Choroid plexus epithelial cell (primary cell): ENCODE measurements at regions not wholly inside any gene's neighbourhood (a gene's known extent, or its start where the extent isn't known, plus 50 kb on each side); places are given as distances from the start of the nearest gene placed in this dataset.

Source experiments
- DNase-seq: peaks from one replicate; pipeline ENCODE4 v3.0.0-alpha.2; 2010; ENCODE audit warnings: low read depth
- H3K4me3 ChIP-seq: 2 replicates; pipeline ENCODE4 v1.5.1; 2011; ENCODE audit warnings: low read depth, mild to moderate bottlenecking, control low read depth, low read length, moderate library complexity
- TF ChIP-seq, protein P1 (sequence below): conservative IDR thresholded peaks from 2 replicates; pipeline ENCODE4 v1.5.1; 2011; ENCODE audit warnings: low read depth, mild to moderate bottlenecking, control low read depth, inconsistent platforms, low read length, moderate library complexity

DNA sequence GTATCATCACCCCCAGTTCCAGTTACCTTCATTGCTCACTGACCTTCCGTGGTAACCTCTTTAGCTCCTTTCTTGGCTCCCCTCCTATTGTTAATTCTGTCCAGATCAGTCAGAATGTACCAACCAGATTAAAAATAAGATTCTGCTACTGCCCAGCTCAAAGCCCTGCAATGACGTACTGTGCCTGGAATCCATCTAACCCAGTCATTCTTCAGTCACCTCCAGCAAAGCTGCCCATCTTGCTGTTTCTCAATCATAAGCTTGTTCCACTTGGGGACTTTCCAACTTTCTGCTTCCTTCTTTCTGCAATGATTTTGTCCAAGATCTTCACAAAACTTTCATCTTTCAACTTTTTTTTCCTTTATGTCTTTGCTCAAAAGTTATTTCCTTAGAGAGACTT is 512.0 kb upstream of the ZNF385D start:
- H3K4me3 ChIP-seq, result no peak overlapping the region
- DNase-seq, result peak; percentile 82
- TF ChIP-seq, protein P1, sequence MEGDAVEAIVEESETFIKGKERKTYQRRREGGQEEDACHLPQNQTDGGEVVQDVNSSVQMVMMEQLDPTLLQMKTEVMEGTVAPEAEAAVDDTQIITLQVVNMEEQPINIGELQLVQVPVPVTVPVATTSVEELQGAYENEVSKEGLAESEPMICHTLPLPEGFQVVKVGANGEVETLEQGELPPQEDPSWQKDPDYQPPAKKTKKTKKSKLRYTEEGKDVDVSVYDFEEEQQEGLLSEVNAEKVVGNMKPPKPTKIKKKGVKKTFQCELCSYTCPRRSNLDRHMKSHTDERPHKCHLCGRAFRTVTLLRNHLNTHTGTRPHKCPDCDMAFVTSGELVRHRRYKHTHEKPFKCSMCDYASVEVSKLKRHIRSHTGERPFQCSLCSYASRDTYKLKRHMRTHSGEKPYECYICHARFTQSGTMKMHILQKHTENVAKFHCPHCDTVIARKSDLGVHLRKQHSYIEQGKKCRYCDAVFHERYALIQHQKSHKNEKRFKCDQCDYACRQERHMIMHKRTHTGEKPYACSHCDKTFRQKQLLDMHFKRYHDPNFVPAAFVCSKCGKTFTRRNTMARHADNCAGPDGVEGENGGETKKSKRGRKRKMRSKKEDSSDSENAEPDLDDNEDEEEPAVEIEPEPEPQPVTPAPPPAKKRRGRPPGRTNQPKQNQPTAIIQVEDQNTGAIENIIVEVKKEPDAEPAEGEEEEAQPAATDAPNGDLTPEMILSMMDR, result no peak

DNA sequence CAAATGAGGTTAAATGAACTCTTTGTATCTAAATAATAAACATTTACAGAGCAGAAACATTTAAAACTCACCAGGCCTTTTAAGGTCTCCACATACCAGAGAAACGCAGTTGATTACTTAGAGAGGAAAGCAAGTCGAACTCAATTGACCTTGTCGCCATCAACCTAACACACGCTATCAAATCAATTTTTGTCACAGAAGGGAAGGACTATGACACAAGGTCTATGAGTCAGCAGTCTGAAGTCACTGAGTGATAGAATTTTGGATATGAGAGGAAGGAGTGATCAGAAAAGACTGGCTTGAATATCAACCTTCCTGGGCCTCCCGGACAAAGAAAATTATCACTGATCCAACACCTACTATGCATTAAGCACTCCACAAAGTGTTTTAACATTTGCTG is 514.4 kb upstream of the ZNF385D start:
- no peak overlapping the region for H3K4me3 ChIP-seq
- TF ChIP-seq, protein P1, result no peak
- DNase-seq, result no peak

DNA sequence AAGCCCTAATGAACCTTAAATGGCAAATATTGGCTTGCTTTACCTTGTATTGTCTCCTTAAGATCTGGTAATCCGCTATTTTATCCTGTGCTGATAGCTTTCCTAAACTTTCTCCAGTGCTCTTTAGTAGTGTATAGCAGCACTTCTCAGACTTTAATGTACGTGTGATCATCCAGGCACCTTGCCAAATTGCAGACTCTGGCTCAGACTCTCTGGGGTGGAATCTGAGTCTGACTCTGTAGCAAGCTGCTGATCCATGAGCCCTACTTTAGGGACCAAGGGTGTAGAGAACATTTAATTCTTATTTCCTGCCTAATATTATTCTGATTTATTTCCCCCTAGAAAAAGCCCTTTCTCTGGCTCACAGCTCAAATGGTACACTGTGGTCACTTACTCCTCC is 518.8 kb upstream of the ZNF385D start:
- no peak overlapping the region for H3K4me3 ChIP-seq
- peak; percentile 89 for DNase-seq
- TF ChIP-seq, protein P1, result no peak

DNA sequence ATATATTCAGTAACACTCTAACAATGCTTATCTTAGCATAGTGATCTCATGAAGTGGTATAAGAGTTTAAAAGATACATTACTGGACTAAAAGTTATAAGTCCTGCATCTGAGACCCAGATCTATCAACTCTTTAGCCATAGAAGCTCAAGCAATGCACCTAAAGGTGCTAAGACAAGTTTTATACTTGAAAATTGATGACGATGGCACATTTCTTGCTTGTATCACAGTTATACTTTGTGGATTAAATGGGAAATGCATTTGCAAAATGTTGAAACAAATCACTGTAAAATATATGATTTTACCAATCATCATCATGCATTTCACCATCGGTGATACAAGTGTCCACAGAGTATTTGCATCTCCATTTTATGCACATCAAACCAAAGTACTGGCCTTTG is 525.3 kb upstream of the ZNF385D start:
- H3K4me3 ChIP-seq, result no peak overlapping the region
- DNase-seq, result no peak
- TF ChIP-seq, protein P1, result no peak

DNA sequence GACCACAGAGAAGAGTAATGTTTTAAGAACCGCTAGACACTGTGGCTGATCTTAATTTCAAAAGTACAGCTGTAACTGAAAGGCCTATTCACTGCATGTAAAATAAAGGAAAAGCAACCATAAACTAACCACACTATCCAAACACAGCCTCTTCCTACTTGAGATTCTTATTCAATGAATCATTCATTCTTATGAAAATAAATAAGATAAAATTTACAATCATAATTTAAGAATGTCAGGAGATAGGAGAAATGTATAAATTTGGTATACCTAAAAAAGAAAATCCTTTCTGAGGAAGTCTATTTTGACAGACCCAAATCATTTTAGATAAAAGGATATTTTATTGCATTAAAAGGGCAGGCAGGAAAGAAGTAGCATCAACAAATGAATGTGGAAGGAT is 533.5 kb upstream of the ZNF385D start:
- no peak overlapping the region for H3K4me3 ChIP-seq
- TF ChIP-seq, protein P1, result no peak
- peak; percentile 85 for DNase-seq

DNA sequence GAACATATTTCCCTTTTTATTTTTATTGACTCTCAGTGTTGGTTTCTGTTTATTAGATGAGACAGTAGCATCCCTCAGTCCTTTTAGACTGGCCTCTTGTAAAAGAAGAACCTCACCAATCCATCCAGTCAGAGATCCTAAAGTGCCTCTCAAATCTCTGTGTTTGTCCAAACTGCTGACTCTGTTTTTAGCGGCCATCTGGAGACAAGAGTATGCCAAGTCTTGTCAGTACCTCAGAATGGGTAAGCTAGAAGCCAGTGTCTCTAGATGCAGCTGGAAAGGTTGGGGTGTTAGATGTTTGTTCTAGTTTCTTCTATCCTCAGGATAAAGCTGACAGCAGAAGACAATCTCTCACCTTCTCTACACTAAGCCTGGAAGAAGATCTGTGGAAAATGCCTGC is 537.7 kb upstream of the ZNF385D start:
- TF ChIP-seq, protein P1, result no peak

DNA sequence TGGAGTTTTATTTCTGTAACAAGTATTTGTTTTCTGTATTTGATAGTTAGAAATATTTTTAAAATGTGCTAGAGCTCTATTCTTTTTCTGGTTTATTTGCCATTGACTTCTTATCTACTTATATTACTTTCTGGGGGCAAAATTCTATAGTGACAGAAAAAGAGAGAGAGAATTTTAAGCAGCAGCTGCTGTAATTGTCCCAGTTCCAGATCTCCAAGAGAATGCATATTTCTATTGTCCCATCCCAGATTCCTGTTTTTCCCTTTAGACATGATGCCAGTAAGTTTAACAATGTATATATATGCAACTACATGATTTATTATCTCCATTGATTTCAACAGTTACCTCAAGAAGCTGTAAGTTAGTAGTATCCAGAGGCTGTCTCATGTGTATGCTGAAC is 541.7 kb upstream of the ZNF385D start:
- TF ChIP-seq, protein P1, result no peak
- no peak for DNase-seq
- H3K4me3 ChIP-seq, result no peak overlapping the region

More for the DNA sequence above, 537.7 kb upstream of the ZNF385D start:
- DNase-seq, result no peak
- no peak overlapping the region for H3K4me3 ChIP-seq
